Activated CD4-positive, alpha-beta T cell treated with anti-CD3 and anti-CD28 coated beads, Interleukin-2, amount 10 ng/mL, durations not matched to agents 7 days and 5 days (primary cell): ENCODE measurements at regions not wholly inside any gene's neighbourhood (a gene's known extent, or its start where the extent isn't known, plus 50 kb on each side); places are given as distances from the start of the nearest gene placed in this dataset.
"Not testable (repeated sequence)": the region's sequence is repeated elsewhere in the genome, so short reads cannot be mapped to it uniquely, and the experiment has no call there.

ENCODE experiments used
- CTCF ChIA-PET: fragments of 350-600 bp; sonication (Branson Sonifier 250); formaldehyde crosslinking; loops from one replicate; lab custom pipeline; 2021; ENCODE audit warnings: antibody characterized with exemption; lab: Charles Lee
- POLR2A ChIA-PET: fragments of 350-600 bp; sonication (Branson Sonifier 250); formaldehyde crosslinking; loops from one replicate; lab custom pipeline; 2021; ENCODE audit warnings: antibody characterized with exemption; lab: Charles Lee
- DNase-seq: peaks from one replicate; pipeline ENCODE4 v3.0.0-alpha.2; 2020
- H3K27ac Mint-ChIP-seq: one replicate; pipeline ENCODE4 v1.8.0; 2021; ENCODE audit warnings: mild to moderate bottlenecking, moderate library complexity, mixed read lengths
- H3K27me3 Mint-ChIP-seq: one replicate; pipeline ENCODE4 v1.8.0; 2021; ENCODE audit warnings: mixed read lengths
- H3K36me3 Mint-ChIP-seq: one replicate; pipeline ENCODE4 v1.8.0; 2021; ENCODE audit warnings: low read depth, mixed read lengths
- H3K4me1 Mint-ChIP-seq: one replicate; pipeline ENCODE4 v1.8.0; 2021; ENCODE audit warnings: mixed read lengths
- H3K4me3 Mint-ChIP-seq: one replicate; pipeline ENCODE4 v1.8.0; 2021; ENCODE audit warnings: mild to moderate bottlenecking, moderate library complexity, mixed read lengths
- H3K9me3 Mint-ChIP-seq: one replicate; pipeline ENCODE4 v1.8.0; 2021; ENCODE audit warnings: mixed read lengths

GRCh38 chr14:28187902-28188830, 578.4 kb upstream of the FOXG1 start:
- H3K27ac Mint-ChIP-seq, POLR2A ChIA-PET, H3K9me3 Mint-ChIP-seq, H3K4me1 Mint-ChIP-seq, H3K27me3 Mint-ChIP-seq, CTCF ChIA-PET, H3K4me3 Mint-ChIP-seq, DNase-seq, H3K36me3 Mint-ChIP-seq: not testable (repeated sequence)

DNA sequence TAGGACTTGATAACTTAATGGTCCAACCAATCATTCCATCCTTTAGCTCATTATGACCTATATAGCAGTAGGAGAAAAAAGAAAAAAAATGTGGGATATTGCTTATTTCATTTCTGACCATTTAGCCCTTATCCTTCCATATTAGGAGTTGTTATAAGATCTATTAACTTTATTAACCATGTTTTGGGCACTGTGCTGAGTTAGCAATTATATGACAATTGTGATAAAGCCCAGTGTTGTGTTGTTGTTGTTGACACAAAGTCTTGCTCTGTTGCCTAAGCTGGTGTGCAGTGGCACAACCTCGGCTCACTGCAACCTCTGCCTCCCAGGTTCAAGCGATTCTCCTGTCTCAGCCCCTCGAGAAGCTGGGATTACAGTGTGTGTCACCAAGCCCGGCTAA, 569.7 kb upstream of the FOXG1 start:
- H3K36me3 Mint-ChIP-seq, result no peaks in the 10 kb centered on the region
- H3K4me3 Mint-ChIP-seq, result no peak overlapping the region
- POLR2A ChIA-PET, result no interaction called here
- DNase-seq, result no peak
- H3K27ac Mint-ChIP-seq, result no peak overlapping the region
- peaks cover 2% of the 10 kb centered on the region for H3K9me3 Mint-ChIP-seq
- no peaks in the 10 kb centered on the region for H3K27me3 Mint-ChIP-seq
- CTCF ChIA-PET, result no interaction called here
- H3K4me1 Mint-ChIP-seq, result no peaks in the 10 kb centered on the region

GRCh38 chr14:28220391-28220790, 546.2 kb upstream of the FOXG1 start:
- H3K36me3 Mint-ChIP-seq, result no peaks in the 10 kb centered on the region
- H3K4me1 Mint-ChIP-seq, result no peaks in the 10 kb centered on the region
- no peaks in the 10 kb centered on the region for H3K27me3 Mint-ChIP-seq
- H3K27ac Mint-ChIP-seq, result no peak overlapping the region
- H3K4me3 Mint-ChIP-seq, result no peak overlapping the region
- CTCF ChIA-PET, result no interaction called here
- DNase-seq, result no peak
- POLR2A ChIA-PET, result no interaction called here
- H3K9me3 Mint-ChIP-seq, result peaks cover 5% of the 10 kb centered on the region

- ChIA-PET POLR2A (no interaction called here), CTCF (no interaction called here)
- no peaks in the 10 kb centered on the region for H3K4me1 Mint-ChIP-seq
- H3K4me3 Mint-ChIP-seq, result no peak overlapping the region
- DNase-seq, result no peak
- H3K27me3 Mint-ChIP-seq, result no peaks in the 10 kb centered on the region
- no peak overlapping the region for H3K27ac Mint-ChIP-seq
- H3K36me3 Mint-ChIP-seq, result no peaks in the 10 kb centered on the region
- H3K9me3 Mint-ChIP-seq, result peaks cover 15% of the 10 kb centered on the region
These were observed 525.7 kb upstream of the FOXG1 start for GRCh38 chr14:28240909-28241308.

DNA sequence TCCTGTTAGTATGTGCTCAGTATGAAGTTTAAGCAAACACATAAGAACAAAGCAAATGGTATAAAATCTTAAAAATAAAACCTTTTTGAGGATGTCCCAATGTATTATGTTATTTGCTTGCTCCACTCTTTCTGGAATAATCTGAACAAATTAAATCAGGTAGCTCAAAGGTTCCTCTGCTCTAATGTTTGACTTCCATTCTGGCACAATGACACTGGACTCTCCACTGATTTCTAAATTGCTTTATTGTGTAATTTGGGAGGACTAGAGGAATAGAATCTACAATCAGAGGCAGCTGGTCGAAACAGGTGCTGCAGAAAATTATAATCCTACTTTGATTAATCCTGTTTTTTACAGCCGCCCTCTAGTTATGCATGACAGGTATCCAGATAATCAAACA, 523.7 kb upstream of the FOXG1 start:
- DNase-seq, result no peak
- peaks cover 7% of the 10 kb centered on the region for H3K9me3 Mint-ChIP-seq
- H3K4me3 Mint-ChIP-seq, result no peak overlapping the region
- no peak overlapping the region for H3K27ac Mint-ChIP-seq
- H3K36me3 Mint-ChIP-seq, result no peaks in the 10 kb centered on the region
- H3K27me3 Mint-ChIP-seq, result no peaks in the 10 kb centered on the region
- CTCF ChIA-PET, result no interaction called here
- H3K4me1 Mint-ChIP-seq, result no peaks in the 10 kb centered on the region
- POLR2A ChIA-PET, result no interaction called here

GRCh38 chr14:28243600-28243999, 523.0 kb upstream of the FOXG1 start:
- no peaks in the 10 kb centered on the region for H3K27me3 Mint-ChIP-seq
- ChIA-PET CTCF (interaction anchor here (0.6 kb wide), 1 partner anchor 993 kb away, joined by 5 read pairs; no protein-coding TSS in a partner anchor), POLR2A (no interaction called here)
- H3K4me3 Mint-ChIP-seq, result no peak overlapping the region
- H3K4me1 Mint-ChIP-seq, result no peaks in the 10 kb centered on the region
- H3K36me3 Mint-ChIP-seq, result no peaks in the 10 kb centered on the region
- H3K9me3 Mint-ChIP-seq, result peaks cover 4% of the 10 kb centered on the region
- DNase-seq, result no peak
- no peak overlapping the region for H3K27ac Mint-ChIP-seq

DNA sequence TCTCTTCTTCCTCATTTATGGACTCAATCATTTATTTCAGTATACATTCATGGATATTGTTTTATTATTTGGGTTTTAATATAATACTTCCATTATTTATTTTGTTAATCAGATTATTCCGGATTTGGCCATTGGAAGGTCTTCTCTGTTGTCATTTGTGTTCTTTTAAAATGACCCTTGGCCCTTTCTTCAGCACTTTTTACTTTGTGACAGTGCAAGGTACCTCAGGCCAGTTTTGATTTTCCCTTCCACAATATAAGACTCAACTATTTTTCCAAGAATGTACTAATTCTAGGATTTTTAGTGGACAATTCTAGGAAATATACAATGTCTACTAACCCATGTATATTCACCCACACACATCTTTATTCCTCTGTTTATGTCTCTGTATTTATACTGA, 521.4 kb upstream of the FOXG1 start:
- no peaks in the 10 kb centered on the region for H3K27me3 Mint-ChIP-seq
- DNase-seq, result no peak
- no peak overlapping the region for H3K4me3 Mint-ChIP-seq
- H3K27ac Mint-ChIP-seq, result no peak overlapping the region
- POLR2A ChIA-PET, result no interaction called here
- H3K4me1 Mint-ChIP-seq, result no peaks in the 10 kb centered on the region
- peaks cover 5% of the 10 kb centered on the region for H3K9me3 Mint-ChIP-seq
- no peaks in the 10 kb centered on the region for H3K36me3 Mint-ChIP-seq
- CTCF ChIA-PET, result no interaction called here

GRCh38 chr14:28247491-28247890, 519.1 kb upstream of the FOXG1 start:
- H3K9me3 Mint-ChIP-seq, result peaks cover 11% of the 10 kb centered on the region
- no peaks in the 10 kb centered on the region for H3K27me3 Mint-ChIP-seq
- H3K4me3 Mint-ChIP-seq, result no peak overlapping the region
- H3K4me1 Mint-ChIP-seq, result no peaks in the 10 kb centered on the region
- POLR2A ChIA-PET, result no interaction called here
- CTCF ChIA-PET, result no interaction called here
- no peak for DNase-seq
- H3K36me3 Mint-ChIP-seq, result no peaks in the 10 kb centered on the region
- no peak overlapping the region for H3K27ac Mint-ChIP-seq

- H3K36me3 Mint-ChIP-seq, CTCF ChIA-PET, H3K4me1 Mint-ChIP-seq, H3K4me3 Mint-ChIP-seq, H3K27me3 Mint-ChIP-seq, DNase-seq, POLR2A ChIA-PET, H3K27ac Mint-ChIP-seq: not testable (repeated sequence)
- H3K9me3 Mint-ChIP-seq, result peaks cover 14% of the 10 kb centered on the region
These were observed 514.5 kb upstream of the FOXG1 start for GRCh38 chr14:28252124-28252523.

DNA sequence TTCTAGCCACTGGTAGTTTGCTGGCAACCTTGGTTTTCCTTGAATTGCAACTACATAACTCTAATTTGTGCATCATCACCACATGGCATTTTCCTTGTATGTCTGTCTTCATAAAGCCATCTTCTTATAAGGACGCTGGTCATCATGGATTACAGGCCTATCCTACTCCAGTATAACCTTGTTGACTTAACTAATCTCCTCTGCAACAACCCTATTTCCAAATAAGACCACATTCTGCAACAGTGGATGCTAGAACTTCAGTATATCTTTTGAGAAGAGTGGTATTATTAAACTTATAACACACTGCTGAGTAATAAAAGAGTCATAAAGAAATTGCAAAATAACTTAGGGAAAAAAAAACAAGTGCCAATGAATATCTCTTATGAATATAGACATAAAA, 511.8 kb upstream of the FOXG1 start:
- ChIA-PET POLR2A (no interaction called here), CTCF (no interaction called here)
- H3K9me3 Mint-ChIP-seq, result peaks cover 10% of the 10 kb centered on the region
- no peak for DNase-seq
- H3K4me3 Mint-ChIP-seq, result no peak overlapping the region
- H3K4me1 Mint-ChIP-seq, result no peaks in the 10 kb centered on the region
- no peaks in the 10 kb centered on the region for H3K36me3 Mint-ChIP-seq
- H3K27me3 Mint-ChIP-seq, result no peaks in the 10 kb centered on the region
- H3K27ac Mint-ChIP-seq, result no peak overlapping the region

GRCh38 chr14:28264306-28264705, 502.3 kb upstream of the FOXG1 start:
- peaks cover 25% of the 10 kb centered on the region for H3K9me3 Mint-ChIP-seq
- H3K4me3 Mint-ChIP-seq, result no peak overlapping the region
- H3K36me3 Mint-ChIP-seq, result no peaks in the 10 kb centered on the region
- H3K27me3 Mint-ChIP-seq, result no peaks in the 10 kb centered on the region
- H3K4me1 Mint-ChIP-seq, result no peaks in the 10 kb centered on the region
- CTCF ChIA-PET, result no interaction called here
- H3K27ac Mint-ChIP-seq, result no peak overlapping the region
- no peak for DNase-seq
- POLR2A ChIA-PET, result no interaction called here

GRCh38 chr14:28272270-28272669, 494.3 kb upstream of the FOXG1 start:
- Mint-ChIP-seq H3K9me3 (peaks cover 15% of the 10 kb centered on the region), H3K4me3 (no peak overlapping the region), H3K27me3 (no peaks in the 10 kb centered on the region), H3K36me3 (no peaks in the 10 kb centered on the region), H3K4me1 (no peaks in the 10 kb centered on the region), H3K27ac (no peak overlapping the region)
- CTCF ChIA-PET, result no interaction called here
- DNase-seq, result no peak
- POLR2A ChIA-PET, result no interaction called here

DNA sequence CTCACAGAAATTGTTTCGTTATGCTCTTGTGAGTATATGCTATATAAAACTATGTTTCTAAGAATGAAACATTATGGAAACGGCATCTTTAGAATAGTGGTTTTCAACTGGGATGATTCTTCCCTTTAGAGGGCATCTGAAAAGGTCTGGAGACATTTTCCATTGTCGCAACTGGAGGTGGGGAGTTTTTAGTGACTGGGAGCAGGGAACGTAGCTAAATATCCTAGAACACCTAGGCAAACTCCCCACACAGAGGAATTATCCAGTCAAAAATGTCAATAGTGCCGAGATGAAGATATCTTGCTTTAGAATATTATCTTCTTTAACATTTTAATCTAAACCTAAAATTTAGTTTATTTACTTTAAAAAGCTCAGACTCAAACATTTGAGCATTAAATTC, 486.1 kb upstream of the FOXG1 start:
- POLR2A ChIA-PET, result no interaction called here
- Mint-ChIP-seq H3K36me3 (no peaks in the 10 kb centered on the region), H3K9me3 (no peaks in the 10 kb centered on the region), H3K27ac (no peak overlapping the region), H3K4me3 (no peak overlapping the region), H3K27me3 (no peaks in the 10 kb centered on the region), H3K4me1 (no peaks in the 10 kb centered on the region)
- DNase-seq, result no peak
- CTCF ChIA-PET, result no interaction called here
